GM18868 (cell line): ENCODE measurements at regions not wholly inside any gene's neighbourhood (a gene's known extent, or its start where the extent isn't known, plus 50 kb on each side); places are given as distances from the start of the nearest gene placed in this dataset.
A peak's percentile ranks its signal among the peaks of the same experiment; 100 is the strongest.

Source experiments
- ATAC-seq: cut with Tn5 transposase; IDR thresholded peaks from one replicate; pipeline ENCODE4 v1.9.1; 2021; ENCODE audit warnings: mild to moderate bottlenecking, moderate library complexity; ENCODE audit not compliant: unreplicated experiment

- no peak for ATAC-seq
Observed at GRCh38 chr14:71588028-71588427, 344.2 kb upstream of the RGS6 start.

GRCh38 chr14:71588576-71589215, 343.5 kb upstream of the RGS6 start:
- no peak for ATAC-seq

- ATAC-seq = no peak
Observed at GRCh38 chr14:71589609-71590008, 342.6 kb upstream of the RGS6 start.

- no peak for ATAC-seq
Observed at GRCh38 chr14:71590131-71590530, 342.1 kb upstream of the RGS6 start.

- ATAC-seq = no peak
Observed at GRCh38 chr14:71591231-71591630, 341.0 kb upstream of the RGS6 start.

- peak; percentile 56 for ATAC-seq
Observed at GRCh38 chr14:71591929-71592328, 340.3 kb upstream of the RGS6 start.

- peak; percentile 64 for ATAC-seq
Observed at GRCh38 chr14:71592361-71592760, 339.9 kb upstream of the RGS6 start.

GRCh38 chr14:71593966-71594365, 338.3 kb upstream of the RGS6 start:
- ATAC-seq = no peak

GRCh38 chr14:71594821-71595220, 337.4 kb upstream of the RGS6 start:
- ATAC-seq = no peak

- no peak for ATAC-seq
Observed at GRCh38 chr14:71595441-71595840, 336.8 kb upstream of the RGS6 start.

- peak; percentile 11 for ATAC-seq
Observed at GRCh38 chr14:71597287-71597920, 334.8 kb upstream of the RGS6 start.

GRCh38 chr14:71597955-71598660, 334.1 kb upstream of the RGS6 start:
- peak; percentile 75 for ATAC-seq

GRCh38 chr14:71600309-71600708, 331.9 kb upstream of the RGS6 start:
- ATAC-seq = no peak

- ATAC-seq = no peak
Observed at GRCh38 chr14:71602524-71602923, 329.7 kb upstream of the RGS6 start.

GRCh38 chr14:71604231-71604630, 328.0 kb upstream of the RGS6 start:
- ATAC-seq = no peak

- ATAC-seq = no peak
Observed at GRCh38 chr14:71606064-71606463, 326.2 kb upstream of the RGS6 start.

GRCh38 chr14:71606575-71606974, 325.7 kb upstream of the RGS6 start:
- ATAC-seq = peak; percentile 39

GRCh38 chr14:71607056-71607455, 325.2 kb upstream of the RGS6 start:
- peak; percentile 60 for ATAC-seq

GRCh38 chr14:71610149-71610548, 322.1 kb upstream of the RGS6 start:
- ATAC-seq = no peak

GRCh38 chr14:71610797-71611196, 321.4 kb upstream of the RGS6 start:
- no peak for ATAC-seq

GRCh38 chr14:71613168-71613567, 319.1 kb upstream of the RGS6 start:
- no peak for ATAC-seq

GRCh38 chr14:71616013-71616412, 316.2 kb upstream of the RGS6 start:
- ATAC-seq = no peak
